Endothelial cell of umbilical vein (primary cell): ENCODE measurements at regions not wholly inside any gene's neighbourhood (a gene's known extent, or its start where the extent isn't known, plus 50 kb on each side); places are given as distances from the start of the nearest gene placed in this dataset.

Experiments used
- BruUV-seq: library from RNA; stranded (reverse); fragments of 400-500 nt; replicated peaks from 2 replicates; lab custom pipeline; 2021; lab: Mats Ljungman, UMichigan
- CTCF ChIA-PET: fragments of 300-600, 350-600 bp; sonication (Branson Sonifier 250); formaldehyde crosslinking; loops from one replicate; lab custom pipeline; 2021; ENCODE audit warnings: antibody characterized with exemption, inconsistent platforms; lab: Charles Lee
- POLR2A ChIA-PET: fragments of 300-600, 350-600 bp; sonication (Branson Sonifier 250); formaldehyde crosslinking; loops from one replicate; lab custom pipeline; 2021; ENCODE audit warnings: antibody characterized with exemption, inconsistent platforms; lab: Charles Lee
- DNase-seq: peaks from one replicate; pipeline ENCODE4 v3.0.0-alpha.2; 2011; ENCODE audit warnings: low read depth, low spot score
- FAIRE-seq: peaks from 2 replicates; lab custom pipeline; 2011; peaks lifted over from hg19 to GRCh38; lab: Jason Lieb, UNC
- H2AFZ ChIP-seq: 2 replicates; pipeline ENCODE4 v1.6.0; 2012; ENCODE audit warnings: low read depth, low read length, control low read depth, inconsistent platforms
- H3K27ac ChIP-seq: 2 replicates; pipeline ENCODE4 v1.5.1; 2011; ENCODE audit warnings: low read depth, mild to moderate bottlenecking, control low read depth, low read length, moderate library complexity; ENCODE audit not compliant: insufficient read depth
- H3K27me3 ChIP-seq, 2 experiments: 2 replicates each; pipeline versions ENCODE4 v1.6.0 to v1.6.1; 2011; ENCODE audit warnings: low read length in 2 of 2, mixed read lengths in 1 of 2; ENCODE audit not compliant: control insufficient read depth in 2 of 2, insufficient read depth in 2 of 2
- H3K36me3 ChIP-seq, 2 experiments: 2 replicates in 1 of 2; 3 replicates in 1 of 2; pipeline ENCODE4 v1.5.1; 2011; ENCODE audit warnings: low read length in 2 of 2, mild to moderate bottlenecking in 1 of 2, moderate library complexity in 1 of 2; ENCODE audit not compliant: control insufficient read depth in 2 of 2, insufficient read depth in 2 of 2; ENCODE audit errors: extremely low read depth in 1 of 2
- H3K4me1 ChIP-seq: 3 replicates; pipeline ENCODE4 v1.5.1; 2011; ENCODE audit warnings: mild to moderate bottlenecking, low read length; ENCODE audit not compliant: control insufficient read depth, insufficient read depth; ENCODE audit errors: extremely low read depth
- H3K4me2 ChIP-seq: 2 replicates; pipeline ENCODE4 v1.6.1; 2011; ENCODE audit warnings: low read length, control low read depth, mixed read lengths; ENCODE audit not compliant: insufficient read depth
- H3K4me3 ChIP-seq, 3 experiments: fragments of 200-600 bp in 1 of 3; sonication (generic), shearing (Covaris generic) in 1 of 3; replicated peaks in 1 of 3; 2 replicates each; pipeline ENCODE4 v1.5.1; 2011 to 2016; ENCODE audit warnings: control low read depth in 3 of 3, low read length in 3 of 3, mild to moderate bottlenecking in 2 of 3, inconsistent platforms in 1 of 3, low read depth in 1 of 3, moderate library complexity in 1 of 3; ENCODE audit not compliant: insufficient read depth in 1 of 3
- H3K79me2 ChIP-seq: 2 replicates; pipeline ENCODE4 v1.6.0; 2012; ENCODE audit warnings: low read length, inconsistent platforms; ENCODE audit not compliant: control insufficient read depth, insufficient read depth
- H3K9ac ChIP-seq: replicated peaks from 2 replicates; pipeline ENCODE3; 2011; ENCODE audit warnings: low read length, control low read depth; ENCODE audit not compliant: insufficient read depth; ENCODE audit errors: extremely low read depth
- H3K9me1 ChIP-seq: replicated peaks from 3 replicates; pipeline ENCODE4 v1.6.0; 2011; ENCODE audit warnings: mild to moderate bottlenecking, low read length; ENCODE audit not compliant: control insufficient read depth, insufficient read depth; ENCODE audit errors: extremely low read depth
- H3K9me3 ChIP-seq: replicated peaks from 2 replicates; pipeline ENCODE4 v1.5.1; 2012; ENCODE audit warnings: low read length, inconsistent platforms; ENCODE audit not compliant: control insufficient read depth, insufficient read depth
- H4K20me1 ChIP-seq: replicated peaks from 2 replicates; pipeline ENCODE3; 2011; ENCODE audit warnings: mild to moderate bottlenecking, low read length; ENCODE audit not compliant: control insufficient read depth, insufficient read depth; ENCODE audit errors: extremely low read depth
- EZH2 ChIP-seq: IDR thresholded peaks from 2 replicates; pipeline ENCODE4 v1.6.1; 2012; ENCODE audit warnings: borderline replicate concordance, low read depth, mild to moderate bottlenecking, moderate library complexity, low read length, inconsistent platforms; ENCODE audit not compliant: severe bottlenecking
- FOS ChIP-seq: IDR thresholded peaks from 2 replicates; pipeline ENCODE4 v1.6.1; 2011; ENCODE audit warnings: mild to moderate bottlenecking, low read length, moderate library complexity, borderline replicate concordance; ENCODE audit not compliant: insufficient read depth
- GATA2 ChIP-seq: IDR thresholded peaks from 2 replicates; pipeline ENCODE4 v1.7.0; 2011; ENCODE audit warnings: low read depth, mild to moderate bottlenecking, moderate library complexity, mixed read lengths, low read length; ENCODE audit not compliant: insufficient read length, insufficient read depth
- JUN ChIP-seq: IDR thresholded peaks from 2 replicates; pipeline ENCODE4 v1.6.1; 2011; ENCODE audit warnings: borderline replicate concordance, low read depth; ENCODE audit not compliant: insufficient read length, insufficient read depth
- MYC ChIP-seq: IDR thresholded peaks from one replicate; pipeline ENCODE4 v1.6.1; 2011; ENCODE audit warnings: mild to moderate bottlenecking, low read depth, low read length
- POLR2A ChIP-seq: IDR thresholded peaks from 2 replicates; pipeline ENCODE4 v1.6.1; 2012; ENCODE audit warnings: low read depth, mild to moderate bottlenecking, control low read depth, low read length
- POLR2AphosphoS5 ChIP-seq: IDR thresholded peaks from 2 replicates; pipeline ENCODE4 v1.6.1; 2012; ENCODE audit warnings: low read depth, mild to moderate bottlenecking, control low read depth, low read length, moderate library complexity; ENCODE audit not compliant: insufficient read depth
- dilution Hi-C: fragments of 300-500 bp; cut with MboI; formaldehyde crosslinking; loops from one replicate; pipeline ENCODE4 v1.15.0; 2019; ENCODE audit warnings: low sequenced_read_pairs; ENCODE audit not compliant: extremely low pct_ligation_motif_present
- intact Hi-C: fragments of 100-400 bp; cut with micrococcal nuclease; formaldehyde crosslinking; loops from one replicate; pipeline ENCODE4 v1.10.0; 2022
- TF ChIP-seq, protein P1 (sequence below), 2 donors: IDR thresholded peaks; 1 replicate in 1 of 2; 2 replicates in 1 of 2; pipeline ENCODE4 v1.5.1; 2011; ENCODE audit warnings: low read length in 2 of 2, mild to moderate bottlenecking in 2 of 2, moderate library complexity in 2 of 2, control low read depth in 1 of 2, inconsistent platforms in 1 of 2, low read depth in 1 of 2; ENCODE audit not compliant: insufficient read depth in 1 of 2; ENCODE audit errors: extremely low read depth in 1 of 2
- TF ChIP-seq, protein P2 (sequence below): IDR thresholded peaks from 2 replicates; pipeline ENCODE4 v1.6.1; 2011; ENCODE audit not compliant: insufficient read depth, insufficient read length

DNA sequence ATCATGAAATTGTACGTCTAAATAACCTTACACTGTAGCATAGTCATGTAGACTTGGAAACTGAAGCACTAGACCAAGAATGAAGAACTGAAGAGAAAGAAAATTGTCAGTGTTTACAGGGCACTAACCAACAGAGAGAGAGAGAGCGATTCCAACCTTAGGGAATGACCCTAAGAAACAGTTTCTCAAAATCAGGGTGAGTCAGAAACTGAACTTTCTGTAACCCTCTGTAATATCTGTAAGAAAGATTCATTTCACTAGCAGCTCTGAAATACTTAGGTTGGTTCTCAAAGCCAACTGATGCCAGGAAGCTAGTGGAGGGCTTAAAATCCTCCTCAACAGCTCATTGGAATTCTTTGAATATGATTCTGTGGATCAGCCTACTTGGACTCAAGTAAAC lies 936.9 kb downstream of the EFNB2 start:
- FAIRE-seq: no peak

More for the DNA sequence above, 936.9 kb downstream of the EFNB2 start:
- no peak overlapping the region for H3K27ac ChIP-seq
- dilution Hi-C loops (no loop called here), intact Hi-C loops (no loop called here)
- no peaks in the 10 kb centered on the region for H3K79me2 ChIP-seq
- no peaks in the 10 kb centered on the region for H3K9me3 ChIP-seq
- CTCF ChIA-PET: no interaction called here
- no peak overlapping the region for H2AFZ ChIP-seq
- H3K4me2 ChIP-seq: no peak overlapping the region
- POLR2A ChIA-PET: no interaction called here
- H3K36me3 ChIP-seq: no peaks in the 10 kb centered on the region
- no peaks in the 10 kb centered on the region for H3K27me3 ChIP-seq
- H3K4me3 ChIP-seq: no peak overlapping the region
- no peak for DNase-seq
- H4K20me1 ChIP-seq: no peaks in the 10 kb centered on the region
- no peaks in the 10 kb centered on the region for H3K9me1 ChIP-seq
- BruUV-seq: no TSS peak
- no peaks in the 10 kb centered on the region for H3K4me1 ChIP-seq
- TF ChIP-seq FOS (no peak), GATA2 (no peak), JUN (no peak), POLR2AphosphoS5 (no peak), POLR2A (no peak), EZH2 (no peak), MYC (no peak)
- TF ChIP-seq, protein P1, sequence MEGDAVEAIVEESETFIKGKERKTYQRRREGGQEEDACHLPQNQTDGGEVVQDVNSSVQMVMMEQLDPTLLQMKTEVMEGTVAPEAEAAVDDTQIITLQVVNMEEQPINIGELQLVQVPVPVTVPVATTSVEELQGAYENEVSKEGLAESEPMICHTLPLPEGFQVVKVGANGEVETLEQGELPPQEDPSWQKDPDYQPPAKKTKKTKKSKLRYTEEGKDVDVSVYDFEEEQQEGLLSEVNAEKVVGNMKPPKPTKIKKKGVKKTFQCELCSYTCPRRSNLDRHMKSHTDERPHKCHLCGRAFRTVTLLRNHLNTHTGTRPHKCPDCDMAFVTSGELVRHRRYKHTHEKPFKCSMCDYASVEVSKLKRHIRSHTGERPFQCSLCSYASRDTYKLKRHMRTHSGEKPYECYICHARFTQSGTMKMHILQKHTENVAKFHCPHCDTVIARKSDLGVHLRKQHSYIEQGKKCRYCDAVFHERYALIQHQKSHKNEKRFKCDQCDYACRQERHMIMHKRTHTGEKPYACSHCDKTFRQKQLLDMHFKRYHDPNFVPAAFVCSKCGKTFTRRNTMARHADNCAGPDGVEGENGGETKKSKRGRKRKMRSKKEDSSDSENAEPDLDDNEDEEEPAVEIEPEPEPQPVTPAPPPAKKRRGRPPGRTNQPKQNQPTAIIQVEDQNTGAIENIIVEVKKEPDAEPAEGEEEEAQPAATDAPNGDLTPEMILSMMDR (IDR thresholded peaks at IDR 0.05; ENCODE audit: extremely low read depth in 1 of 2, insufficient read depth in 1 of 2, low read depth in 1 of 2, low read length in 2 of 2): no peak
- TF ChIP-seq, protein P2, sequence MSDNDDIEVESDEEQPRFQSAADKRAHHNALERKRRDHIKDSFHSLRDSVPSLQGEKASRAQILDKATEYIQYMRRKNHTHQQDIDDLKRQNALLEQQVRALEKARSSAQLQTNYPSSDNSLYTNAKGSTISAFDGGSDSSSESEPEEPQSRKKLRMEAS: no peak
- no peak overlapping the region for H3K9ac ChIP-seq
